Endothelial cell of umbilical vein (primary cell): ENCODE measurements at regions not wholly inside any gene's neighbourhood (a gene's known extent, or its start where the extent isn't known, plus 50 kb on each side); places are given as distances from the start of the nearest gene placed in this dataset.

Experiments used
- BruUV-seq: library from RNA; stranded (reverse); fragments of 400-500 nt; replicated peaks from 2 replicates; lab custom pipeline; 2021; lab: Mats Ljungman, UMichigan
- CTCF ChIA-PET: fragments of 300-600, 350-600 bp; sonication (Branson Sonifier 250); formaldehyde crosslinking; loops from one replicate; lab custom pipeline; 2021; ENCODE audit warnings: antibody characterized with exemption, inconsistent platforms; lab: Charles Lee
- POLR2A ChIA-PET: fragments of 300-600, 350-600 bp; sonication (Branson Sonifier 250); formaldehyde crosslinking; loops from one replicate; lab custom pipeline; 2021; ENCODE audit warnings: antibody characterized with exemption, inconsistent platforms; lab: Charles Lee
- DNase-seq: peaks from one replicate; pipeline ENCODE4 v3.0.0-alpha.2; 2011; ENCODE audit warnings: low read depth, low spot score
- FAIRE-seq: peaks from 2 replicates; lab custom pipeline; 2011; peaks lifted over from hg19 to GRCh38; lab: Jason Lieb, UNC
- H2AFZ ChIP-seq: 2 replicates; pipeline ENCODE4 v1.6.0; 2012; ENCODE audit warnings: low read depth, low read length, control low read depth, inconsistent platforms
- H3K27ac ChIP-seq: 2 replicates; pipeline ENCODE4 v1.5.1; 2011; ENCODE audit warnings: low read depth, mild to moderate bottlenecking, control low read depth, low read length, moderate library complexity; ENCODE audit not compliant: insufficient read depth
- H3K27me3 ChIP-seq, 2 experiments: 2 replicates each; pipeline versions ENCODE4 v1.6.0 to v1.6.1; 2011; ENCODE audit warnings: low read length in 2 of 2, mixed read lengths in 1 of 2; ENCODE audit not compliant: control insufficient read depth in 2 of 2, insufficient read depth in 2 of 2
- H3K36me3 ChIP-seq, 2 experiments: 2 replicates in 1 of 2; 3 replicates in 1 of 2; pipeline ENCODE4 v1.5.1; 2011; ENCODE audit warnings: low read length in 2 of 2, mild to moderate bottlenecking in 1 of 2, moderate library complexity in 1 of 2; ENCODE audit not compliant: control insufficient read depth in 2 of 2, insufficient read depth in 2 of 2; ENCODE audit errors: extremely low read depth in 1 of 2
- H3K4me1 ChIP-seq: 3 replicates; pipeline ENCODE4 v1.5.1; 2011; ENCODE audit warnings: mild to moderate bottlenecking, low read length; ENCODE audit not compliant: control insufficient read depth, insufficient read depth; ENCODE audit errors: extremely low read depth
- H3K4me2 ChIP-seq: 2 replicates; pipeline ENCODE4 v1.6.1; 2011; ENCODE audit warnings: low read length, control low read depth, mixed read lengths; ENCODE audit not compliant: insufficient read depth
- H3K4me3 ChIP-seq, 3 experiments: fragments of 200-600 bp in 1 of 3; sonication (generic), shearing (Covaris generic) in 1 of 3; replicated peaks in 1 of 3; 2 replicates each; pipeline ENCODE4 v1.5.1; 2011 to 2016; ENCODE audit warnings: control low read depth in 3 of 3, low read length in 3 of 3, mild to moderate bottlenecking in 2 of 3, inconsistent platforms in 1 of 3, low read depth in 1 of 3, moderate library complexity in 1 of 3; ENCODE audit not compliant: insufficient read depth in 1 of 3
- H3K79me2 ChIP-seq: 2 replicates; pipeline ENCODE4 v1.6.0; 2012; ENCODE audit warnings: low read length, inconsistent platforms; ENCODE audit not compliant: control insufficient read depth, insufficient read depth
- H3K9ac ChIP-seq: replicated peaks from 2 replicates; pipeline ENCODE3; 2011; ENCODE audit warnings: low read length, control low read depth; ENCODE audit not compliant: insufficient read depth; ENCODE audit errors: extremely low read depth
- H3K9me1 ChIP-seq: replicated peaks from 3 replicates; pipeline ENCODE4 v1.6.0; 2011; ENCODE audit warnings: mild to moderate bottlenecking, low read length; ENCODE audit not compliant: control insufficient read depth, insufficient read depth; ENCODE audit errors: extremely low read depth
- H3K9me3 ChIP-seq: replicated peaks from 2 replicates; pipeline ENCODE4 v1.5.1; 2012; ENCODE audit warnings: low read length, inconsistent platforms; ENCODE audit not compliant: control insufficient read depth, insufficient read depth
- H4K20me1 ChIP-seq: replicated peaks from 2 replicates; pipeline ENCODE3; 2011; ENCODE audit warnings: mild to moderate bottlenecking, low read length; ENCODE audit not compliant: control insufficient read depth, insufficient read depth; ENCODE audit errors: extremely low read depth
- EZH2 ChIP-seq: IDR thresholded peaks from 2 replicates; pipeline ENCODE4 v1.6.1; 2012; ENCODE audit warnings: borderline replicate concordance, low read depth, mild to moderate bottlenecking, moderate library complexity, low read length, inconsistent platforms; ENCODE audit not compliant: severe bottlenecking
- FOS ChIP-seq: IDR thresholded peaks from 2 replicates; pipeline ENCODE4 v1.6.1; 2011; ENCODE audit warnings: mild to moderate bottlenecking, low read length, moderate library complexity, borderline replicate concordance; ENCODE audit not compliant: insufficient read depth
- GATA2 ChIP-seq: IDR thresholded peaks from 2 replicates; pipeline ENCODE4 v1.7.0; 2011; ENCODE audit warnings: low read depth, mild to moderate bottlenecking, moderate library complexity, mixed read lengths, low read length; ENCODE audit not compliant: insufficient read length, insufficient read depth
- JUN ChIP-seq: IDR thresholded peaks from 2 replicates; pipeline ENCODE4 v1.6.1; 2011; ENCODE audit warnings: borderline replicate concordance, low read depth; ENCODE audit not compliant: insufficient read length, insufficient read depth
- MYC ChIP-seq: IDR thresholded peaks from one replicate; pipeline ENCODE4 v1.6.1; 2011; ENCODE audit warnings: mild to moderate bottlenecking, low read depth, low read length
- POLR2A ChIP-seq: IDR thresholded peaks from 2 replicates; pipeline ENCODE4 v1.6.1; 2012; ENCODE audit warnings: low read depth, mild to moderate bottlenecking, control low read depth, low read length
- POLR2AphosphoS5 ChIP-seq: IDR thresholded peaks from 2 replicates; pipeline ENCODE4 v1.6.1; 2012; ENCODE audit warnings: low read depth, mild to moderate bottlenecking, control low read depth, low read length, moderate library complexity; ENCODE audit not compliant: insufficient read depth
- dilution Hi-C: fragments of 300-500 bp; cut with MboI; formaldehyde crosslinking; loops from one replicate; pipeline ENCODE4 v1.15.0; 2019; ENCODE audit warnings: low sequenced_read_pairs; ENCODE audit not compliant: extremely low pct_ligation_motif_present
- intact Hi-C: fragments of 100-400 bp; cut with micrococcal nuclease; formaldehyde crosslinking; loops from one replicate; pipeline ENCODE4 v1.10.0; 2022
- TF ChIP-seq, protein P1 (sequence below), 2 donors: IDR thresholded peaks; 1 replicate in 1 of 2; 2 replicates in 1 of 2; pipeline ENCODE4 v1.5.1; 2011; ENCODE audit warnings: low read length in 2 of 2, mild to moderate bottlenecking in 2 of 2, moderate library complexity in 2 of 2, control low read depth in 1 of 2, inconsistent platforms in 1 of 2, low read depth in 1 of 2; ENCODE audit not compliant: insufficient read depth in 1 of 2; ENCODE audit errors: extremely low read depth in 1 of 2
- TF ChIP-seq, protein P2 (sequence below): IDR thresholded peaks from 2 replicates; pipeline ENCODE4 v1.6.1; 2011; ENCODE audit not compliant: insufficient read depth, insufficient read length

GRCh38 chr2:6694555-6694954 is 171.2 kb downstream of the CMPK2 start:
- dilution Hi-C loops, result no loop called here
- no peak overlapping the region for H2AFZ ChIP-seq
- H3K36me3 ChIP-seq, result no peaks in the 10 kb centered on the region
- H3K4me3 ChIP-seq, result no peak overlapping the region
- DNase-seq (no peak), FAIRE-seq (no peak)
- TF ChIP-seq GATA2, result no peak
- TF ChIP-seq POLR2A, result no peak
- TF ChIP-seq, protein P1, sequence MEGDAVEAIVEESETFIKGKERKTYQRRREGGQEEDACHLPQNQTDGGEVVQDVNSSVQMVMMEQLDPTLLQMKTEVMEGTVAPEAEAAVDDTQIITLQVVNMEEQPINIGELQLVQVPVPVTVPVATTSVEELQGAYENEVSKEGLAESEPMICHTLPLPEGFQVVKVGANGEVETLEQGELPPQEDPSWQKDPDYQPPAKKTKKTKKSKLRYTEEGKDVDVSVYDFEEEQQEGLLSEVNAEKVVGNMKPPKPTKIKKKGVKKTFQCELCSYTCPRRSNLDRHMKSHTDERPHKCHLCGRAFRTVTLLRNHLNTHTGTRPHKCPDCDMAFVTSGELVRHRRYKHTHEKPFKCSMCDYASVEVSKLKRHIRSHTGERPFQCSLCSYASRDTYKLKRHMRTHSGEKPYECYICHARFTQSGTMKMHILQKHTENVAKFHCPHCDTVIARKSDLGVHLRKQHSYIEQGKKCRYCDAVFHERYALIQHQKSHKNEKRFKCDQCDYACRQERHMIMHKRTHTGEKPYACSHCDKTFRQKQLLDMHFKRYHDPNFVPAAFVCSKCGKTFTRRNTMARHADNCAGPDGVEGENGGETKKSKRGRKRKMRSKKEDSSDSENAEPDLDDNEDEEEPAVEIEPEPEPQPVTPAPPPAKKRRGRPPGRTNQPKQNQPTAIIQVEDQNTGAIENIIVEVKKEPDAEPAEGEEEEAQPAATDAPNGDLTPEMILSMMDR (IDR thresholded peaks at IDR 0.05; ENCODE audit: extremely low read depth in 1 of 2, insufficient read depth in 1 of 2, low read depth in 1 of 2, low read length in 2 of 2), result no peak
- no peak for TF ChIP-seq EZH2
- TF ChIP-seq POLR2AphosphoS5, result no peak
- TF ChIP-seq, protein P2, sequence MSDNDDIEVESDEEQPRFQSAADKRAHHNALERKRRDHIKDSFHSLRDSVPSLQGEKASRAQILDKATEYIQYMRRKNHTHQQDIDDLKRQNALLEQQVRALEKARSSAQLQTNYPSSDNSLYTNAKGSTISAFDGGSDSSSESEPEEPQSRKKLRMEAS, result no peak
- no peak for TF ChIP-seq FOS
- TF ChIP-seq MYC, result no peak
- TF ChIP-seq JUN, result no peak
- H3K9ac ChIP-seq, result no peak overlapping the region
- H3K4me2 ChIP-seq, result no peak overlapping the region
- no peaks in the 10 kb centered on the region for H3K9me1 ChIP-seq
- CTCF ChIA-PET, result no interaction called here
- H3K4me1 ChIP-seq, result no peaks in the 10 kb centered on the region
- no peaks in the 10 kb centered on the region for H3K9me3 ChIP-seq
- POLR2A ChIA-PET, result no interaction called here
- no peaks in the 10 kb centered on the region for H4K20me1 ChIP-seq
- no peak overlapping the region for H3K27ac ChIP-seq
- no TSS peak for BruUV-seq
- intact Hi-C loops, result no loop called here
- no peaks in the 10 kb centered on the region for H3K79me2 ChIP-seq
- H3K27me3 ChIP-seq, result no peaks in the 10 kb centered on the region
